Activated T-helper 1 cell treated with Interleukin-2 at 50 U/mL for 16 hours (primary cell): ENCODE measurements at regions not wholly inside any gene's neighbourhood (a gene's known extent, or its start where the extent isn't known, plus 50 kb on each side); places are given as distances from the start of the nearest gene placed in this dataset.

Experiments
- DNase-seq: peaks from one replicate; pipeline ENCODE4 v3.0.0-alpha.2; 2020; ENCODE audit warnings: low read depth

DNA sequence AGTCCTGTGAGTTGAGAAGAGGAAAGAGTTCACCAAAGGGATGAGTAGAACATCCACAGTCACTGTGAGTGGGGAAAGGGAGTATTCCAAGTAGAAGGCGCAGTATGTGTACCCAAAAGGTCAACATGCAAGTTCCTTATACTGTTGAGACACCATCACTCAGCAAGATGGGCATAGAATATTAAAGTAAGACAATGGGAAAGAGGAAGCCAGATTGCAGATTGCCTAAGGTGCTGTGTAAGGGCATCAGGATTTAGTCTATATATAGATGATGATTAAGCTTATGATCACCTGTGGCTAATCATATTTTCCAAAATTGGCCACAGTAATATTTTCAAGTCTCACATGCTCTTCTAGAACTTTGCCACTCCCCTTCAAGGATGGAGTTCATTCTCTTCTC, 120.1 kb upstream of the CAMK1G start:
- no peak for DNase-seq

DNA sequence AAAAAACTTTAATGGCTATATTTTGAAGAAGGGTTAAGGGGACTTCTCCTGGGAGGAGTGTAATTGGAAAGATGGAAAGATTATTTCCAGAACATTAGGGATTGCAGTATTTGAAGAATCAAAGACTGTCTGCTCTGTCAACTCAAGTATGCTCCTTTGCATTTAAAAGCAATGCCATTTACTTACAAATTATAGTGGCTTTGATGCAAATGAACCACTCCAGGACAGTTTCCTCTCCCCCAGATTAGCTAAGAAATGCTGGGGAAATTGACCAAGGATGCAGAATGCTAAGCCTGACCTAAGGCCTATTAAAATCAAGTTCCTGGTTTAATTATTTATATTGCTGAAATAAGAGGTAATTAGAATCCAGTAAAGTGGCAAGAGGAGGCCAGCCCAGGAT, 110.5 kb upstream of the CAMK1G start:
- no peak for DNase-seq

DNA sequence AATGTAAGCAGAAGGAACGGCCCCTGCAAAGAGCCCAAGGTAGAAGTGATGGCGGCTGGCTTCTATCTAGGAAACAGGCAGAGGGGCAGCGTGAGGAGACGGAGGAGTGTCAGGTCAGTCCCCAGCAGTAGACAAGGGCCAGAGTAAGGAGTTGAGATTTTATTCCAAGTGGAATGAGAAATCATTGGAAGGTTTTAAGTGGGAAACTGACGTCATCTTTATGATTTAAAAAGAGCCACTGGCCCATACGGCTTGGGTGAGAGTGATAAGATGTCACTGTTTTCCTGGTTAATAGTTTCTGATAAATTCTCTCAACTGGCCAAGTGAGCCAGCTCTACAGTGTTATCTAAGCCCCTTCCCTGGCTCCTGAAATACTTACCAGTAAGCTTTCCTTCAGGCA, 103.2 kb upstream of the CAMK1G start:
- DNase-seq: no peak

DNA sequence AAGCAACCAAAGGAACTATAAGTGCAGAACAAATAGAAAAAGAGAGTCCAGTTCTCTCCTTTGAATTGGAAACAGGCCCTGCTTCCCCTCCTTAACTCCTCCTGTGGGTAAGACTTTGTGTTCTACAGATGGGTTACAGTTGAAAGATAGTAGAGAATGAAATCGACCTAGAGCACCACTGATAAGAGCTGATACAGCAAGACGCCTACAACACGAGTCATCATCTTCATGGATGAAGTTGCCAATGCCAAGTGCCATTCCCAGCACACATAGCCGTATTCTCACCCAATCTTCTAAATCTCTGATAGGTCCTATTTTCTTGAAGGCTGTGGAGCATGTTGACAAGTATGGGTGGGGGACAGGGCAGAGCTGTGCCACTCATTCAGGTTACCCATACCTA, 99.8 kb upstream of the CAMK1G start:
- DNase-seq: no peak

GRCh38 chr1:209484429-209484828, 99.1 kb upstream of the CAMK1G start:
- DNase-seq: no peak

- DNase-seq: no peak
These were observed 98.3 kb upstream of the CAMK1G start for GRCh38 chr1:209485167-209485566.

DNA sequence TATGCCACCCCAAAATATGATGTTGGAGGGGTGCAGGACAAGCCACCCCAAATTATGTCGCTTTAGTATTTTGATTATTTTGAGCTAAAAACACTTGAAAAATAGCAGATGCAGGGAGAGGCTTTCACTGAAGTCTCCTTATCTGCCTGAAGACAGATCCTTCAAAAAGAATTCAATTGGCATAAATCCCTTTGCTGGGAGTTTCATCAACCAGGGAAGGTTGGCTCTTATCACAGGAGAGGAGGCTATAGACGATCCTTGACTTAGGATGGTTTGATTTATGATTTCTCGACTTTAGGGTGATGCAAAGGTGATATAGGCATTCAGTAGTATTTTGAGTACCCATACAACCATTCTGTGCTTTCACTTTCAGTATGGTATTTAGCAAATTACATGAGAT, 97.8 kb upstream of the CAMK1G start:
- DNase-seq: no peak

GRCh38 chr1:209486861-209487593, 96.5 kb upstream of the CAMK1G start:
- DNase-seq: no peak

DNA sequence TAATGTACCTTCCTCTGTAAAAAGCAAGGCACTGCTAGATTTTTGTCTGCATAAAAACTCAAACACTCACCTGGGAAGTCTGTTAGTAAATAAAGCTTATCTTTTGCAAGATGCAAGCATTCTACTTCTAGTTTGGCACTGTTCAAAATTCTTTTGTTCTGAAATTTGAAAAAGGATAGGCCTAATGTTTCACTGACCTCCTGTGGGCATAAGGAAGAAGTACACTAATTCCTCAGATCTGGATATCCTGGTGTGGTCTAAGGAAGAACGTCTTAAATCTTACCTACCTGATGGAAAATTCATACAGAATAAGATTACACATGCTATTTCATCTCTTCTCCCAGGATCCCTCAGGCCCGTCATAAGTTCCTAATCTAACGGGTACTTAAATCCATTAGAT, 93.5 kb upstream of the CAMK1G start:
- no peak for DNase-seq

GRCh38 chr1:209491031-209491430, 92.5 kb upstream of the CAMK1G start:
- no peak for DNase-seq

DNA sequence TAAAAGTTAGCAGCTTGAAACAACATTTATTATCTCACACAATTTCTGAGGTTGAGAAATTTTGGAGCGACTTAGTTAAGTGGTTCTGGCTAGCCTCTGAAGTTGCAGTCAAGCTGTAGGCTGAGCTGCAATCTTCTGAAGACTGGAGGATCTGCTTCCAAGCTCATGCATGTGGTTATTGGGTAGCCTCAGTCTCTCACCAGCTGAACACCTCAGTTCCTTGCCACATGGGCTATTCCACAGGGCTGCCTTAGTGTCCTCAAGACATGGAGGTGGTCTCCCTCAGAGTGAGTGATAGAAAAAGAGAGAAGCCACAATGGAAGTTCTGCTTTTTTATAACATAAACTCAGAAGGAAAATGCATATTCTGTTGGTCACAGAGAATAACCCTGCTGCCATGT, 92.0 kb upstream of the CAMK1G start:
- DNase-seq: no peak

- no peak for DNase-seq
These were observed 91.6 kb upstream of the CAMK1G start for GRCh38 chr1:209491897-209492296.

- no peak for DNase-seq
These were observed 90.0 kb upstream of the CAMK1G start for GRCh38 chr1:209493559-209493958.

DNA sequence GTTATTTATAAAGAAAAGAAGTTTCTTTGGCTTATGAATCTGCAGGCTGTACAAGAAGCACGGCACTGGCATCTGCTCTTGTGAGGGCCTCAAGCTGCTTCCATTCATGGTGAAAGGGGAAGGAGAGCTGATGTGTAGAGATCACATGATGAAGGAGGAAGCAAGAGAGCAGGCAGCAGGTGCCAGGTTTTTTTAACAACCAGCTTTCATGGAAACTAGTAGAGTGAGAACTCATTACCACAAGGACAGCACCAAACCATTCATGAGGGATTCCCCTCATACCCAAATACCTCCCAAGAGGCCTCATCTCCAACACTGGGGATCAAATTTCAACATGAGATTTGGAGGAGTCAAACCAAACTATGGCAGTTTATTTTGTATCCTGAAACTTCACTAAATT, 85.8 kb upstream of the CAMK1G start:
- DNase-seq: no peak

- DNase-seq: no peak
These were observed 82.5 kb upstream of the CAMK1G start for GRCh38 chr1:209500993-209501392.

GRCh38 chr1:209503196-209503595, 80.3 kb upstream of the CAMK1G start:
- no peak for DNase-seq

GRCh38 chr1:209504571-209504970, 78.9 kb upstream of the CAMK1G start:
- no peak for DNase-seq

DNA sequence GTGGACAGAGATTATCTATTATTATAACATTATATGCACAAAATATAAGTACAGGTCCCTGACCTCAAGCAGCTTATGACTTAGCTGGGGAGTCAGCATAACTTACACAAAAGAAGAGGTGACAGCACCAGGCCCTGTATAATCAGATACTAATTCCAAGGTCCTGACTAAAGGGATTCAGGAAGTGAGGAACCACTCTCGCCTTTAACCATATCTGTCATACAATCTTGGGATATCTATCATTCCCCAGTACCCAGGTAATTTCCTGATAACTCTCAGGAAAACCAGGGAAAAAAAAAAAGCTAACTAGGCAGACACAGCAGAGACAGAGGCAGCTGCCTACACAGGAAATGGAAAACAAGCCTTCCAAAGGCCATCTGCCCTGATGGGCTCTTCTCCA, 78.5 kb upstream of the CAMK1G start:
- no peak for DNase-seq

DNA sequence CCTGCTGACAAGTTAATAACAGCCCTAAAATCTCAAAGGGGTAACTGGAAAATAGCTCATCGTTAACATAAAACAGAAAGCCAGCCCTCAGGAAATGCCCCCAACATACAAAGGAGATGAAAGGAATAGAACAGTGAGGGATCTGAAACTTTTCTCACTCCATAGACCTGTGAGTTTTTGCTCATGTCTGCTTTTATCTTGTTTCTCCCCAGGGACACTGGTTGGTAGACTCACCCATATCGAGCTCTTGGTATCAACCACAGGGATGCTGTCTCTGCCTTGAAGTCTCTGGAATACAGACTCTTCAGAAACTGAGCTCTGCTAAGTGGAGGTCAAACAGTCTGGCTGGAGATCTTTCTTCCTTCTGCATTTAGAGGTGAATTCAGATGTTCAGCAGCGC, 77.4 kb upstream of the CAMK1G start:
- DNase-seq: no peak

DNA sequence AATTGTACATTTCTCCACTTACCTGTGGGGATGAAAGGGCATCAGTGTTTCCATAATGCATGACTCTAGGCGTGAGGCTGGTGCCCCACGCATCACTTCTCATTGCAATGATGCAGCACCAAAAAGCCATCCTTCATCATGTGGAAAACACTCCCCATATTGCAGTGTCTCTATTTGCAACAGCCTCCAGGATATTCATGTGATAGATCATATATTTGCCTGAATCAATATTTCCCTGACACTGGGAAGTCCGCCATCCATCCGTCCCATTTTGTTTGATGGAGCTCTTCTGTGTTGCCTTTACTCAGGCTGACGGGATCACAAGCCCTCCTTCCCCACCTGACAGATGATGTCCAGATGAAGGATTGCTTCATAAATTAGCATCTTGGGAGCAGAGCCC, 74.5 kb upstream of the CAMK1G start:
- DNase-seq: no peak

GRCh38 chr1:209510063-209510462, 73.5 kb upstream of the CAMK1G start:
- no peak for DNase-seq

- DNase-seq: no peak
These were observed 72.3 kb upstream of the CAMK1G start for GRCh38 chr1:209511169-209511568.

GRCh38 chr1:209512821-209513220, 70.7 kb upstream of the CAMK1G start:
- DNase-seq: no peak

GRCh38 chr1:209513226-209513625, 70.3 kb upstream of the CAMK1G start:
- no peak for DNase-seq
